Tibial nerve (tissue), 4 donors: ENCODE measurements at regions not wholly inside any gene's neighbourhood (a gene's known extent, or its start where the extent isn't known, plus 50 kb on each side); places are given as distances from the start of the nearest gene placed in this dataset.
A peak's percentile ranks its signal among the peaks of the same experiment; 100 is the strongest.

Experiments used
- DNase-seq, 2 donors: peaks; one replicate each; pipeline ENCODE4 v3.0.0-alpha.2; 2019; ENCODE audit warnings: low spot score in 2 of 2
- H3K27ac ChIP-seq, 4 donors: fragments of 200-600 bp; sonication (generic) in 3 of 4; one replicate each; pipeline ENCODE4 v1.5.1; 2017 to 2019; ENCODE audit warnings: mild to moderate bottlenecking in 1 of 4
- H3K27me3 ChIP-seq, 2 donors: fragments of 200-600 bp; sonication (generic) in 1 of 2; one replicate each; pipeline versions ENCODE4 v1.5.1 to v1.6.0; 2017 to 2019
- H3K36me3 ChIP-seq, 3 donors: fragments of 200-600 bp; sonication (generic); one replicate each; pipeline ENCODE4 v1.5.1; 2018 to 2019
- H3K4me1 ChIP-seq, 4 donors: fragments of 200-600 bp; sonication (generic) in 3 of 4; one replicate each; pipeline ENCODE4 v1.5.1; 2017 to 2019
- H3K4me3 ChIP-seq, 4 donors: fragments of 200-600 bp; sonication (generic) in 3 of 4; one replicate each; pipeline ENCODE4 v1.5.1; 2017 to 2019; ENCODE audit warnings: mild to moderate bottlenecking in 1 of 4, moderate library complexity in 1 of 4
- H3K9me3 ChIP-seq, 4 donors: fragments of 200-600 bp; sonication (generic) in 3 of 4; one replicate each; pipeline ENCODE4 v1.5.1; 2017 to 2019
- CTCF ChIP-seq, 5 experiments: fragments of 200-600 bp in 3 of 5; fragments of 450-650 bp in 2 of 5; sonication (generic) in 3 of 5; IDR thresholded peaks; one replicate each; pipeline ENCODE4 v1.5.1; 2016 to 2019; ENCODE audit warnings: antibody characterized with exemption in 5 of 5, mild to moderate bottlenecking in 3 of 5, moderate library complexity in 2 of 5
- EP300 ChIP-seq, 2 donors: sonication (generic); formaldehyde crosslinking; IDR thresholded peaks; one replicate each; pipeline ENCODE4 v1.6.1; 2017; ENCODE audit warnings: antibody characterized with exemption in 2 of 2, mild to moderate bottlenecking in 1 of 2
- POLR2A ChIP-seq, 2 donors: fragments of 450-650 bp; IDR thresholded peaks; one replicate each; pipeline ENCODE4 v1.6.1; 2017; ENCODE audit warnings: antibody characterized with exemption in 2 of 2, mild to moderate bottlenecking in 2 of 2, moderate library complexity in 2 of 2
- WGBS, 2 donors: methylation state at CpG; one replicate each; pipeline ENCODE4 v1.1.5; 2018; 5-methylcytosine and 5-hydroxymethylcytosine counted together

- WGBS, 2 donors = 73 to 81% methylated on average over 3 to 4 of the region's 4 CpGs
These were observed 71.1 kb downstream of the PLXNA1 start for GRCh38 chr3:127053979-127054378.

GRCh38 chr3:127056281-127056680 lies 73.4 kb downstream of the PLXNA1 start:
- no peaks in the 10 kb centered on the region for H3K27me3 ChIP-seq
- 83 to 86% methylated on average over 6 to 14 of the region's 17 CpGs for WGBS, 2 donors
- H3K27ac ChIP-seq = no peak overlapping the region
- TF ChIP-seq EP300 (IDR thresholded peaks at IDR 0.05) = no peak
- no peak for TF ChIP-seq POLR2A (IDR thresholded peaks at IDR 0.05)
- no peak for TF ChIP-seq CTCF (IDR thresholded peaks at IDR 0.05)
- no peaks in the 10 kb centered on the region for H3K36me3 ChIP-seq
- peaks cover 0 to 20% (median 0%) of the 10 kb centered on the region in 4 donors for H3K4me1 ChIP-seq
- peaks cover 0 to 31% (median 0%) of the 10 kb centered on the region in 4 donors for H3K9me3 ChIP-seq
- no peak for DNase-seq
- no peak overlapping the region for H3K4me3 ChIP-seq

More at GRCh38 chr3:127053979-127054378, 71.1 kb downstream of the PLXNA1 start:
- H3K27me3 ChIP-seq = no peaks in the 10 kb centered on the region
- peaks cover 0 to 36% (median 0%) of the 10 kb centered on the region in 4 donors for H3K9me3 ChIP-seq
- H3K27ac ChIP-seq = no peak overlapping the region
- no peaks in the 10 kb centered on the region for H3K36me3 ChIP-seq
- peaks cover 0 to 20% (median 0%) of the 10 kb centered on the region in 4 donors for H3K4me1 ChIP-seq
- H3K4me3 ChIP-seq = no peak overlapping the region
- TF ChIP-seq CTCF (IDR thresholded peaks at IDR 0.05) (no peak), POLR2A (IDR thresholded peaks at IDR 0.05) (no peak)
- DNase-seq = peak in 1 of 2 donors; percentile 11

GRCh38 chr3:127056976-127057375 lies 74.1 kb downstream of the PLXNA1 start:
- H3K4me1 ChIP-seq = peaks cover 0 to 15% (median 0%) of the 10 kb centered on the region in 4 donors
- peaks cover 0 to 31% (median 0%) of the 10 kb centered on the region in 4 donors for H3K9me3 ChIP-seq
- TF ChIP-seq POLR2A (IDR thresholded peaks at IDR 0.05) = no peak
- TF ChIP-seq EP300 (IDR thresholded peaks at IDR 0.05) = no peak
- TF ChIP-seq CTCF (IDR thresholded peaks at IDR 0.05) = no peak
- no peak overlapping the region for H3K27ac ChIP-seq
- 79 to 85% methylated on average over 2 of the region's 2 CpGs for WGBS, 2 donors
- no peaks in the 10 kb centered on the region for H3K27me3 ChIP-seq
- no peaks in the 10 kb centered on the region for H3K36me3 ChIP-seq
- no peak for DNase-seq
- no peak overlapping the region for H3K4me3 ChIP-seq

GRCh38 chr3:127059072-127059471 lies 76.2 kb downstream of the PLXNA1 start:
- DNase-seq = no peak
- TF ChIP-seq EP300 (IDR thresholded peaks at IDR 0.05) = peak in 1 of 2 donors; percentile 29
- TF ChIP-seq POLR2A (IDR thresholded peaks at IDR 0.05) = no peak
- 62 to 70% methylated on average over 4 of the region's 4 CpGs for WGBS, 2 donors
- no peaks in the 10 kb centered on the region for H3K36me3 ChIP-seq
- H3K9me3 ChIP-seq = peaks cover 0 to 28% (median 0%) of the 10 kb centered on the region in 4 donors
- H3K4me3 ChIP-seq = no peak overlapping the region
- no peak overlapping the region for H3K27ac ChIP-seq
- H3K4me1 ChIP-seq = no peaks in the 10 kb centered on the region
- no peaks in the 10 kb centered on the region for H3K27me3 ChIP-seq

GRCh38 chr3:127061641-127062040 lies 78.7 kb downstream of the PLXNA1 start:
- DNase-seq = no peak
- H3K4me1 ChIP-seq = no peaks in the 10 kb centered on the region
- 46 to 47% methylated on average over 6 of the region's 6 CpGs for WGBS, 2 donors
- no peak overlapping the region for H3K4me3 ChIP-seq
- no peaks in the 10 kb centered on the region for H3K27me3 ChIP-seq
- no peak overlapping the region for H3K27ac ChIP-seq
- H3K9me3 ChIP-seq = peaks cover 0 to 22% (median 0%) of the 10 kb centered on the region in 4 donors
- no peaks in the 10 kb centered on the region for H3K36me3 ChIP-seq
- TF ChIP-seq POLR2A (IDR thresholded peaks at IDR 0.05) = no peak
- no peak for TF ChIP-seq EP300 (IDR thresholded peaks at IDR 0.05)
- TF ChIP-seq CTCF (IDR thresholded peaks at IDR 0.05) = no peak

- H3K36me3 ChIP-seq = no peaks in the 10 kb centered on the region
- TF ChIP-seq EP300 (IDR thresholded peaks at IDR 0.05) (no peak), CTCF (IDR thresholded peaks at IDR 0.05) (no peak), POLR2A (IDR thresholded peaks at IDR 0.05) (no peak)
- H3K27ac ChIP-seq = no peak overlapping the region
- no peaks in the 10 kb centered on the region for H3K4me1 ChIP-seq
- no peak for DNase-seq
- no peaks in the 10 kb centered on the region for H3K27me3 ChIP-seq
- no peak overlapping the region for H3K4me3 ChIP-seq
- peaks cover 0 to 9% (median 0%) of the 10 kb centered on the region in 4 donors for H3K9me3 ChIP-seq
- 71 to 95% methylated on average over 8 to 13 of the region's 13 CpGs for WGBS, 2 donors
These were observed 80.0 kb downstream of the PLXNA1 start for GRCh38 chr3:127062926-127063325.
